HG03280 (cell line): ENCODE measurements at regions not wholly inside any gene's neighbourhood (a gene's known extent, or its start where the extent isn't known, plus 50 kb on each side); places are given as distances from the start of the nearest gene placed in this dataset.

Experiments used
- ATAC-seq: cut with Tn5 transposase; IDR thresholded peaks from one replicate; pipeline ENCODE4 v1.9.1; 2021; ENCODE audit warnings: mild to moderate bottlenecking, moderate library complexity; ENCODE audit not compliant: unreplicated experiment

GRCh38 chr18:10402871-10403559 lies 51.4 kb upstream of the APCDD1 start:
- ATAC-seq: no peak

- no peak for ATAC-seq
Observed at GRCh38 chr18:10403708-10404107, 50.7 kb upstream of the APCDD1 start.

GRCh38 chr18:10404168-10404567 lies 50.3 kb upstream of the APCDD1 start:
- ATAC-seq: no peak
